GM23248 (cell line): ENCODE measurements at regions not wholly inside any gene's neighbourhood (a gene's known extent, or its start where the extent isn't known, plus 50 kb on each side); places are given as distances from the start of the nearest gene placed in this dataset.

ENCODE experiments used
- EZH2 ChIP-seq: fragments of 200-600 bp; sonication (generic); IDR thresholded peaks from 2 replicates; pipeline ENCODE4 v1.6.1; 2018; ENCODE audit warnings: antibody characterized with exemption, mild to moderate bottlenecking; ENCODE audit not compliant: insufficient read depth, poor library complexity, severe bottlenecking
- EZH2phosphoT487 ChIP-seq: fragments of 200-600 bp; sonication (generic); IDR thresholded peaks from 2 replicates; pipeline ENCODE4 v1.6.1; 2018; ENCODE audit warnings: antibody characterized with exemption, moderate library complexity, mild to moderate bottlenecking, low read depth; ENCODE audit not compliant: insufficient read depth

DNA sequence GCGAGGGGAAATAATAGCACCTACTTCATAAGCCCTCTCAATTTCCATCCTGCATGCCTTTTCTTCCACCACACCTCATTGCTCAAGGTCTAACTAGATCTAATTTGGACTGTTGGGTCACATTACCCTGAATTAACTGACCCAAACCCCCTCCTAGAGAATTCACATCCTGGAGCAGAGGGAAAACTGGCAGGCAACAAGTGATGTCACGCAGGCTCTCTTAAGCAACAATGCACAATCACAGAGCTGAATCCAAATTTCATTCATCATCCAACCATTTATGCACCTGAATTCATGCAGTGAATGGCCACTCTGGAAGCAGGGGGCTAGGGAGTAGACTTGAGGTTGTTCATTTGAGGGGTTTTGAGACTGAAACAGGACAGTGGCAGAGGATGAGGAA lies 107.7 kb upstream of the HUWE1 start:
- TF ChIP-seq EZH2 (no peak), EZH2phosphoT487 (no peak)
